Retinal pigment epithelial cell (primary cell): ENCODE measurements at regions not wholly inside any gene's neighbourhood (a gene's known extent, or its start where the extent isn't known, plus 50 kb on each side); places are given as distances from the start of the nearest gene placed in this dataset.

ENCODE experiments used
- DNase-seq: peaks from one replicate; pipeline ENCODE4 v3.0.0-alpha.2; 2010; ENCODE audit warnings: low read depth
- H3K4me3 ChIP-seq: 2 replicates; pipeline ENCODE4 v1.5.1; 2011; ENCODE audit warnings: mild to moderate bottlenecking, low read length, control low read depth, moderate library complexity
- CTCF ChIP-seq: conservative IDR thresholded peaks from 2 replicates; pipeline ENCODE4 v1.5.1; 2011; ENCODE audit warnings: low read depth, low read length, control low read depth, inconsistent platforms

GRCh38 chr2:66869076-66869475, 434.2 kb downstream of the MEIS1 start:
- TF ChIP-seq CTCF: no peak
- no peak for DNase-seq
- H3K4me3 ChIP-seq: no peak overlapping the region

GRCh38 chr2:66872081-66872985, 437.4 kb downstream of the MEIS1 start:
- H3K4me3 ChIP-seq: no peak overlapping the region
- no peak for DNase-seq
- TF ChIP-seq CTCF: no peak

DNA sequence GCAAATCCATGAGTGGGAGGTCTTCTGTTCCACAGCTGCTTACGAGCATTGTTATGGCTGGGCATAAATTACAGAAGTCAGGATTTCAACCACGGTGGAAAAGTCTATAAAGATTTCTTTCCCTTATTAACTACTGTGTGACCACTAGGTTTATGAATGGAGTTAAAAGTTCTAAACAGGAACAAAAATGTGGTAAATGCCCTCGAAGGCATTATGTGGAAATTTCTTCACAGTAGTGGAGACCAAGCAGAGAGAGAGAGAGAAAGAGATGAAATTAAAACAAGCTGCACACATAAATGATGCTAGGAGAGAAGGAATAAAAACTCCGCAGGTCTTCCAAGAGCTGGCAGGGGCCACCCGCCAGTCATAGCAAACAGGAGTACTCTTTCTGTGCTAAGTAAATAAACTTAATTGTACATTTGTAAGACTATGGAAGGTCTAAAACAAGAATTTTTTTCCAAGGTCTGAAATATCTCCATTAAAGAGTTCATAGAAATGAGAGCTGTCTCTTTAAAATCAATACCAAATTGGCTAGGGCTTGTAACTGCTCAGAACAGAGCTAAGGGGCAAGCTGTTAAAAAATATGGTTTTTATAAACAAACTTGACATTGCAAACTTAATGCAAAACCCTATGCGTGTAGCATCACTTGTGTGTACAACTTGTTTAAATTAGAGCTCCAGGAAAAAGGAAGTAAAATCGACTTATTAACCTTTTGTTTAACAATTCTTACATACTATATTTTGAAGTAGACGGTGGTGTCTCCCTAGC, 438.2 kb downstream of the MEIS1 start:
- H3K4me3 ChIP-seq: no peak overlapping the region
- no peak for DNase-seq
- no peak for TF ChIP-seq CTCF

DNA sequence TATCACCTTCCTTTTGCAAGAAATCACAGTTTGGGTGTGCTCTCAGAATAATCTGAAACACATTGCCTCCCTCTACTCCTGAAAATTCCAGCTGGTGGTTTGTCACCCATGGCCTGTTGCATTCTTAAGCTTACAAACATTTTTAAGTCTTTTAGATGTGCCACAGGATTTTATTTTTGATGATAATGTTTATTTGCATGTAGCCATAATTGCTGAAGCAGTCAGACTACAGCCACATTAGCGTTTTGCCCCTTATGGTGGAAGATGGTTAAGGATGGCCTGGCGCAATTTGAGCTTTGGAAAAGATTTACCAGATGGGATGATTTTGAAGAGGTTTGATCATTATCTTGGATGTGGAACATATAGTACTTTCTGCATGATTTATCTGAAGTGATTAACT, 439.5 kb downstream of the MEIS1 start:
- TF ChIP-seq CTCF: no peak
- no peak for DNase-seq

DNA sequence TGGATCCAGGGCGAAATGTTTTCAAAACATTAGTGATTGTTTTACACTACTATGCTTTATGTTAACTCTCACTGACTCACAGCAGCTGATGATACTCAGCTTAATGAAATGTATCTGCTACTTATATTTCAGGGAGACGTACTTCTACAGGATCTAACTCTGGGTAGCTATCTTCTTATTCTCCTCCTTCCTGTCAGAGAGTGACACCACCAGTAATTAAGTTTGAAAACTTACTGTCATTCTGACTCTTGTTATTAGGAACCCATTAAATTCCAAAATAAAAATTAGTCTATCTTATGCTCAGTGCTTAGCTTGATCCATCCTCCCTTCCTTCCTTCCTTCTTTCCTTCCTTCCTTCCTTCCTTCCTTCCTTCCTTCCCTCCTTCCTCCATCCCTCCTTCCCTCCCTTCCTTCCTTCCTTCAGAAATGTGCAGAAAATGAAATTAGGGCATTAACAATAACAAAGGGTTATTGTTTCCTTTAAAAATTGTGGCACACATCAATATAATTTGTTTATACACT, 441.1 kb downstream of the MEIS1 start:
- DNase-seq: no peak
- no peak overlapping the region for H3K4me3 ChIP-seq
- TF ChIP-seq CTCF: no peak

More for the DNA sequence above, 439.5 kb downstream of the MEIS1 start:
- no peak overlapping the region for H3K4me3 ChIP-seq

- no peak for DNase-seq
- no peak for TF ChIP-seq CTCF
Observed at GRCh38 chr2:66885775-66886383, 451.0 kb downstream of the MEIS1 start.

More at GRCh38 chr2:66885775-66886383, 451.0 kb downstream of the MEIS1 start:
- H3K4me3 ChIP-seq: no peak overlapping the region
